ENCODE measurements at regions not wholly inside any gene's neighbourhood (a gene's known extent, or its start where the extent isn't known, plus 50 kb on each side); places are given as distances from the start of the nearest gene placed in this dataset.

DNA sequence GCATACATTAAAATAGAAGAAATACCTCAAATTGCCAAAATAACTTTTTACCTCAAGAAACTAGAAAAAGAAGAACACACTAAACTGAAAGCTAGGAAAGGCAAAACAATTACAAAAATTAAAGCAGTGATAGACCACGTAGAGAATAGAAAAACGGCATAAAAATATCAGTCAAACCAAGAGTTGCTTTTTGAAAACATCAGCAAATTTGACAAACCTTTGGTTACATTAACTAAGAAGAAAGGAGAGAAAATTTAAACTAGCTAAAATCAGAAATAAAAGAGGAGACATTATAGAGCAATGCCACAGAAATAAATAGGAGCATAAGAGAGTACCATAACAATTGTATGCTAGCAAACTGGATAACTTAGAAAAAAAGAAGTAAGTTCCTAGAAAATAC is 553.8 kb downstream of the CCER1 start:
- no peak for DNase-seq (ENCODE audit: low read depth in 2 of 2)

DNA sequence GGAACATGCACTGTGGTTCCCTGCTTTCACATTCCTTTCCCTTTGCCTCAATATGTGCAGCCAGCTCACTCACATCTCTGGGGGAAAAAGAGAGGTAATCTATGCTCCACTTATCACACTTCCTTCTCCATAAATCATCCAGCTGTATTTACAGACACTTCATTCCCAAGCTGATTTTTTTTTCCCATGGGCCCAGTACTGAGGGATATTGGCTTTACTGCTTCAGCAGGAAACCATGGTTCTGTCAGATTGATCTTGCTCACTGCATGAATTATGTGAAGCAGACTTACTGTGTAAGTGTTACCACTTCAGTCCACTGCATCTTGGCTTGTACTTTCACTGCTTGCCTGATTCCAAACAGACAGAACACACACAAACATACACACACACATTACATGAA is 555.6 kb downstream of the CCER1 start:
- no peak for DNase-seq (ENCODE audit: low read depth in 2 of 2)

DNA sequence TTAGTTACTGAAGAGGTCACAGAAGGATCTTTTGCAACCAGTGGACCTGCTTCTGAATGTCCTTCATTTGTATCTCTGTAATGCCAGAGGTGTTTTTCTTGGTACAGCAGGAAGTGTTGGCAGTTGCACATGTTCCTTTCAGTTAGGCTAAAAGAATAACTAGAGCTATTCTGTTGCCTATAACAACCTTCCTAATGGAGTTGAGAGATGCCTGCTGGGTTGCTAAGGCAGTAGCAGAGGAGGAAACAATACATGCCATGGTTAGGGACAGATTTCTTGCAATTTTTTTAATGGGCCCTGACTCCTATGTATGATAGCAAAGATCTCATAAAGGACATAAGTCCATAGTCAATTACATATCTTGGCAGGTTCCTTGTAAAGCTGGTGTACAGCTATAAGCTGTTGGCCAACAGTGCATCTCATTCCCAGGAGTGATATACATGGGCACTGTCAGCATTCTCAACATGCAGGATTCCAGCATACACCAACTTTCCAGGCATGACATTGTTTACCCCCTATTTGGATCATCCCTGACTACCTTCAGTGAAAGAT is 556.6 kb downstream of the CCER1 start:
- no peak for DNase-seq (ENCODE audit: low read depth in 2 of 2)

DNA sequence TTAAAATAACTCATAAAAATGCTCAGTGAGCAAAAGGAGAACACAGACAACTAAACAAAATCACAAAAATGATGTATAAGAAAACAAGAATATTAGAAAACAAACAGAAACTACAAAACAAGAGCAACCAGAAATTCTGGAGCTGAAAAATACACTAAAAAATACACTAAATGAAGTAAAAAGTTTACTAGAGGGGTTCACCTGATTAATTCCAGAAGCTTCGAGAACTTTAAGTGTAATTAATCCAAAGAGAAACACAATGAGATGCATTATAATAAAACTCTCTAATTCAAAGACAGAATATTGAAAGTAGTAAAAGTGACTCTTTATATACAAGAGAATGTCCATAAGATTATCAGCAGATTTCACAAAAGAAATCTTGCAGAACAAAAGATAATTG is 558.4 kb downstream of the CCER1 start:
- DNase-seq (ENCODE audit: low read depth in 2 of 2) = no peak

DNA sequence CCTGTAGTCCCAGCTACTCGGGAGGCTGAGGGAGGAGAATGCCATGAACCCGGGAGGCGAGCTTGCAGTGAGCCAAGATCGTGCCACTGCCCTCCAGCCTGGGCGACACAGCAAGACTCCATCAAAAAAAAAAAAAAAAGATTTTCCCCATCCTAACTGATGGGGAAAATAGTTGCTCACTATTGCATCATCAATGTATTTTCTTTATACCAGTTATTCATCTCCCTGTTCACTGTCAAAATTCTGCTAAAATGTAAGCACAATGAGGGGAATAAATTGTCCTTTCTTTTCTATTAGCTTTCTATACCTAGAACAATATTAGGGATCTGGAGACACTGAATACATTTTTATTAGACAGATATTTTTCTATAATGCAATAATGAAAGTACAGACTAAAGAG is 561.3 kb downstream of the CCER1 start:
- DNase-seq (ENCODE audit: low read depth in 2 of 2) = no peak

DNA sequence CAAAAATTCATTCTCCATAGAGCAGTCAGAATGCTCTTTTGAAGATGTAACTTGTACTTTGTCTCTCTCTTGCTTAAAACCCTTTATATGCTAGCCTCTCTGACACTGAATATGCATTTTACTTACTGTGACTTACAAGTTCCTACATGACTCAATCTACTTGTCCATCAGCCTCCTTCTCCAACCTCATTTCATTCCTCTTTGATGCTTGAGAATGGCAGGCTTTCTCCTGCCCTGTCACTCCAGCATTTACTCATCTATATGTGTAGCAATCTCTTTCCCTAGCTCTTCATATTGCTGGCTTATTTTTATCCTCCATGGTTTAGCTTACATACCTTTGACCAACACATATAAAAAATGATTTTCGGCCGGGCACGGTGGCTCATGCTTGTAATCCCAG is 561.9 kb downstream of the CCER1 start:
- no peak for DNase-seq (ENCODE audit: low read depth in 2 of 2)

DNA sequence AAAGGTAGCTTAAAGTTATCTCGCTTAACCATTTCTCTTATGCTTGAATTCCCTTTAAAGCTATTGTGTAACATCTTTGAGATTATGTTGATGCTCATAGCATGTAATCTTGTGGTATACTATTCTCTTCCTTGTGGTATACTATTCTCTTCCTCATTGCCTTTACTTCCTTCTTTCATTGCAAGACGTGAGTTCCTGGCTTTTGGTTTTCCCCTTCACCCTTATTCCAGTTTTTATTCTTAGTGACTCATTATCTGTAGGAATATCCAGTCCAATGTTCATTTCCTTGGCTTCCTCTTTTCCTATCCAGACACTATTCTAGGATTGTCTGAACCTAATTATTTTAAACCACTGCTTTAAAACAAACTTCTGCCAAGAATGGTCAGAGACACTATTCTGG is 564.0 kb downstream of the CCER1 start:
- DNase-seq (ENCODE audit: low read depth in 2 of 2) = no peak

DNA sequence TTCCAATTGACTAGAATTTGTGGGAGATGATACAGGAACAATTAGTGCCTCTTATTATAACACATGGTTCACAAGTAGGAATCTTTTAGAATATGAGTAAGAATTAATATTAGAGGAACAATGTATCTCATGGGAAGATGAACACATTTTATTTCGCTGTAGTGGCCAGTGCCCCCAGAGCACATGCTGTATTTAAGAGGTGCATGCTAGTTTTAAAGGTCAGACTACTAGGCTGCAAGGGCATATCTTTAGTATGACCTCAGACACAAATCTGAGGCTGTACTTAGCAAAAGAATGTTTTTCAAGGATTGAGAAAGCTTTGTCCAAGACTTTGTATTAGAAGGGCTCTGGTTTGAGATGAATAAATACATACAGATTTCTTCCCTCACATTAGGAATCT is 586.9 kb downstream of the CCER1 start:
- no peak for DNase-seq (ENCODE audit: low read depth in 2 of 2)

DNA sequence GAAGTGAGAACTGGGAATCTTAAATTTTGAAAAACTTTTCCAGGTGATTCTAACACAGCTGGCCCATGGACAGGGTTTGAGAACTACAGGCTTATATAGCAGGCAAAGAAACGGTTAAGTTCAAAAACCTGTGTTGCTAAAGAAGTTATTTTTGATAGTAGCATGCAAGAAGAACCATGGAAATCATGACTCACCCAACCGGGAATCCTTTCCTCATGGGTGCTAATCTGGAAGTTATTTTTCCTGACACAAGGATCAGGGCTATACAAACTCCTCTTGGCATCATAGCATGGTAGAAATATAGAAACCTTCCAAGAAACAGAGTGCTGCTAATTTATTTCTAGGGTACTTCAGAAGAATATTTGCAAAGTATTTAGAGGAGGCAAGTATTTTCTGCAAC is 588.7 kb downstream of the CCER1 start:
- no peak for DNase-seq (ENCODE audit: low read depth in 2 of 2)

DNA sequence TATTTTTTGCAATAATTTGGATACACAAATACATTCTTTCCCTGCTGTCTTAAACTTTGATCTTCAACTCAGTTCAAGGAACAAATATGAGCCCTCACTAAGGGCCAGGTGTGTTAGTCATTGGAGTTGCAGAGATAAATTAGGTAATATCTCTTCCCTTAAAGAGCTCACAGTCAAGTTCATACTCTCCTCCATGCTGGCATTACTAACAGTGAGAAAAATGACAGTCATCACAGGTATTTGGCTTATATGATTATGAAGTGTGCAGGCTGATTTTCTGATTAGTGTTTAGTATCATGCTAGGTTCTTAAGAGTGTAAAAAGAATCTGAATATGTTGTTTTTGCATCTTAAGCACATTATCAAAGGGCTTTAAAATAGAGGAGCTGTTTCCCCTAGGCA is 594.7 kb downstream of the CCER1 start:
- DNase-seq (ENCODE audit: low read depth in 2 of 2) = no peak

DNA sequence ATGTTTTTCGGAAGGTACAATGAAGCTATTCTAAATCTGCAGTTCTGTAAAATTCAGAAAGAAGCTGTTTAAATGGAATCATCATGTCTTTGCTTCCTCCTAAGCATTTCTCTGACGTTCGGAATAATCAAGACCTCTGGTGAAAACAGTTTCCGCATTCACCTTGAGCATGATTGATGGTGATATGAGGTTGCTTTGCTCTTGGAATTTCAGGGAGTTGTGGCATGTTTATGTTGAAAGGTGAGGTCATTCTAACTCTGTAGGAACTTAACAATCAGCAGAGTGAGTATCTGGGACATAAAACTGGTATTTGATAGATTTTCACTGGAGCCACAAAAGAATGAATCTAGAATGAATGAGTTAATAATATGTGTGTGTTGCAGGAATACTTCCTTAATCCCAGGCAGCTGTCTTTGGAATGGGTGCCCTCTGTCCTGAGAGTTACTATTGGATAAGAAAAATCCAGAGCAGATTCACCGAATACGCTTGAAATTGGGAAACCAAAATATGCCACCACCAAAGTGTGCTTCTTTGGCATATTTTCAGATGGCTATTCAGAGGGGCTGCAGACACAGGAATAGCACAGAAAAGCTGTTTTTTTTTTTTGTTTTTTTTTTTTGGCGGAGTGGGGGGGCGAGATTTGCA is 599.1 kb downstream of the CCER1 start:
- DNase-seq (ENCODE audit: low read depth in 2 of 2) = no peak

DNA sequence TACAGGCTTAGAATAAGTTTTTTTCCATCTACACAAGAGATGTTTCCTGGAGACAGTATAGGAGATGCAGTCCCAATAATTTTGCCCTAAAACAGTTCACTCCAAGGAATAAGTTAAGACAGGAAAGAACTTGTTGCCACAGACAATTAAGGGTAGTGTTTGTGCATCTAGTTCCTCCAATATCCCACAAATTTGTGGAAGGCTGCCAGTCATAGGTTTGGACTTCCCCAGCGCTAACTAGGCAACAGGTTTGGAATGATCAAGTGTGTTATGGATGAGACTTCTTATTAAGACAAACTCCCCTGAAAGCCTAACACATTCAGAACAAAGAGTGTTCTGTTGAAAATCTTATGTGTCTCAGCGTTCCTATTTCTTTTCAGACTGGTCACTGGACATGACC is 611.0 kb downstream of the CCER1 start:
- no peak for DNase-seq (ENCODE audit: low read depth in 2 of 2)

DNA sequence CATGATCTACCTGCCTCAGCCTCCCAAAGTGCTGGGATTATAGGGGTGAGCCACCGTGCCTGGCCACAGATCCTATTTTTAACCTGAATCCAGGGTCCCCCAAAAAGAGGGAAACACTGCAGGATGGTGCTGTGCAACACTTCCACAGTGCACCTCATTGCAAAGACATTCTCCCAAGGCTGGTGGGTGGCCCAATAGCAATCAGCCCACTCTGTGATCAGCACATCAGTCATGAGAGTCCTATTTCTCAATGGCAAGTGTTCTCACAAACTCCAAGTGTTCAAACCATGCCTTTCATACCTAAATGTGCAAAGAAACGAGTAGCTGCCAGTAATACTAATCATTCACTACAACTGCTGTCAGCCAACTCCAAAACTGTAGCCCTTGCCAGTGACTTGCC is 612.9 kb downstream of the CCER1 start:
- no peak for DNase-seq (ENCODE audit: low read depth in 2 of 2)

DNA sequence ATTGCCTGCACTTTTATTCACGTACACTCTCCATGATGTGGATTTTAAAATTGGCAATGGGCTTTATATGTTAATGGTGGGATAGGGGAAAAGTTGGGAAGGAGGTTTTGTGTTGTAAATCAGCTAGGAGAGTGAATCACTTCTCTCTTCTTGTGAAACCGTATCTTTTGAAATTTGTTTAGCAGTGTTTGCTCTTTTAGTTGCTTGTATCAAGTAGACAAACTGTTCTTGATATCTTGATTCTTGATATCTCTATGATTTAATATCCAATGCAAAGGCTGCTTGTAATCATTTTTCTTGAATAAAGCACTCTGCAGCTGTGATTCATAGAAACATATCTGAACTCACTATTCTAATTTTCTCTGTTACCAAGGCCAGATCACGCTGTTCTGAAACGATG is 615.1 kb downstream of the CCER1 start:
- no peak for DNase-seq (ENCODE audit: low read depth in 2 of 2)

DNA sequence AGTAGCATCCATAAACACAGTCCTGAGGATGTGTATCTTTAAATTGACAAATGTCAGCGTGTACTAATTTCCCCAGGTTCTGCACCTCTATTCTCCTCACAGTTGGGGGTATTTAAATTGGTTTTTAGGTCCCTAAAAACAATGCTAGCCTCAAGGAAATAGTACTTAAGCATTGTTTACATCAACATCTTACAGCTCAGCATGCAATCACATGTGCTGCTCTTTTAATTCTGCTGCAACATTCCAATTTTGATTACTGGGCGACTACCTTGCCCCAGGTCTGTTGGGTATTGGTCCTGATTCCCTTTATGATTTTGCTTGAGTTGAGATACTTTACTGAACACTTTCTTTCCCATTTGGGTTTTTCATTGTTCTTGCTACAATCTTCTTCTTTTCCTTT is 616.6 kb downstream of the CCER1 start:
- no peak for DNase-seq (ENCODE audit: low read depth in 2 of 2)

DNA sequence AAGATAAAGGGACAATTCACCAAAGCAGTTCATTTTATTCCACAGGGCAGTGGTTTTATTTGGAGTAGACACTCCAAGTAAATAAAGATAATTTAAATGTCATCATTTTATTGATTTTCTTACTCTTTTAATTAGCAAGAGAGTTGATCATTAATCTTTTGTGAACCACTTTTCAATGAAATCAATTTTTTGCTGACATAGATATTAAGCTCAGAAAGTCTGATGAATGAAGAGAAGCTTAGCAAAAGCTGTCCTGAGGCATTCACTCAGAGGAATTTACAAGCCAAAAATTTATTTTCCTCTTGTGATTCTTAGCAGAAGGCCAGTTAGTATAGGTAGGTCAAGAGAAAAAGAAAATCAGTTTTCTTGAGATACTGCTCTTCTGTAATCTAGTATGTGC is 618.0 kb downstream of the CCER1 start:
- DNase-seq (ENCODE audit: low read depth in 2 of 2) = no peak

DNA sequence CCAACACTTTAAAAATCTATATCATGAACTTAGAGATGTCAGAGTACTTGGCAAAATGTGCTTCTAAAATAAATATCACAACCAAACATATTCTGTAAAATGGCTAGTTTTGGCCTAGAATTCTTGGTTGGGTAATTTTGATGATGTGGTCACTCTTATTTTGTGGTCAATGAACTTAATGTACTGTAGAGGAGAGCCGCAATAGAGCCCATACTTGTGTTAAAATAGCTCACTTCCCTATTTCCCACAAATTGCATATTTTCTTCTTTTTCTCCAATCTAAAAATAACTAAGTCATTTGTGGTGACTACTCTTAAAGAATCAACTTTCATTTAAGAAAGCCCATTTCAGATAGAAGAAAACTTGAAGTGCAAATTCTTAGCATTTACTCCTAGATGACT is 619.4 kb downstream of the CCER1 start:
- DNase-seq (ENCODE audit: low read depth in 2 of 2) = no peak

DNA sequence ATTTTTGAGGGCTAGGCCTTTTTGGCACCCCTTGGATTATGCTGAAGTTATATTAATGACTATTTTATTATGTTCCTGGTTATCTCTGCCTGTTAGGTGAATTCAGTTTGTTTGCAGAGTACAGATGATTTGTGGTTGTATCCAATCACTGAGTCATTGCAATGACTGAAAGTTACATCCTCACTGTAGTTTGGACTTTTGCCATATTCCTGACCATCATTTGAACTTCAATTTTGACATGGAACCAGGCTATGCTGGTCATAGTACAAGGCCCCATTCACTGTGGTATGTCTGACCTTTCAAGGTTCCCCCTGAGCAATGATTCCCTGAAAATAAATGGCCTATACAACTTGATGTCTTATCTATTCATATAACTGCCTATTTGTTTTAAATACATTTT is 621.0 kb downstream of the CCER1 start:
- DNase-seq (ENCODE audit: low read depth in 2 of 2) = no peak

DNA sequence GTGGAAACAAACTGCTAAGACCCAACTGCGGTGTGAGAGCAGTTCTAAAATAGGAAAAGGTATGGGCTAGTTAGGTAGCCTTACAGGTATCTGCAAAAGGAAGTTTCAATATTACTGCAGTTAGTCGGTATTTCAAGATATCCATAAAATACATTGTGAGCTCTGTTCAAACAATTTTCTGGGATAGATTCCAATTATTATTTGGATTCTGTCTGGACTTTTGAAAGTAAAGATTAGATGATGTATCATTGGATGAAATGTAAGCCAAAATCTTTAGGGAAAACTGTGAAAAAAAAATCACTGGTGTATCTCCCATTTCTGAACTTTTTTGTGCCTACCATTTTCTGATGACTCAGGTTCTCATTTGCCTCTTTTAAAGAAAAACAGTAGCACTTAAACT is 621.6 kb downstream of the CCER1 start:
- DNase-seq (ENCODE audit: low read depth in 2 of 2) = no peak

DNA sequence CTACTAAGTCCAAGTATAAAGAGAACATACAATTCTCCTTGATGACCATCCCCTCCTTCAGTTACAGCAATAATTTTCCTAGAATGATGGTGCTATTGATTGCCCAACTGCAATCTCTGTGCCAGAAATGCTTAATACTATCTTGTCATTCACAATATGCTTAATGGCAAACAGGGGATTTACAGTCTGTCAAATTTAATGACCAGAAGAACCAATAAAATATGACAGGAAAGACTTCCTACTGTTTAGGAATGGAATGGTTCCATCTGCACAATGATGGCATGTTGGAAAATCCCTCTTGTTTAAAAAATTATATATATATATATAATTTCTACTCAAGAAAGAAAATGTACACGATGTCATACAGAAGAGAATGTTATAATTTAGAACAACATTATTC is 623.2 kb downstream of the CCER1 start:
- no peak for DNase-seq (ENCODE audit: low read depth in 2 of 2)

DNA sequence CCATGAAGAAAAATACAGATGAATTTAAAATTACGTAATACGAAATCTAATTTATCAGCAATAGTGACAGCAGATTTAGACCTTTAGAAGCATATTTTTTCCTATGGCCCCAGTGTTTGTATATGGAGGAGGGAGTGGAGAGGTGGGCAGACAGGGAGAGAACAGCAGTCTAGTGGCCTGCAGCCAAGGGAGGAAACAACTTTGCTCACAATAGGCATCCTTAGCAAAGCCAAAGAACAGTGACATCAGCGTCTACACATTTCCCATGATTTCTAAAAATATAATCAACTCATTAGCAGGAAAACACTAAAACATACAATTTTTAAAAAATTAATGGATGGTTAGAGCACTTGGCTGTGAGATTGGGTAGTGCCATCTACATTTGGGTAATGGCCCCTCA is 622.6 kb upstream of the ATP2B1 start:
- DNase-seq (ENCODE audit: low read depth in 2 of 2) = no peak

DNA sequence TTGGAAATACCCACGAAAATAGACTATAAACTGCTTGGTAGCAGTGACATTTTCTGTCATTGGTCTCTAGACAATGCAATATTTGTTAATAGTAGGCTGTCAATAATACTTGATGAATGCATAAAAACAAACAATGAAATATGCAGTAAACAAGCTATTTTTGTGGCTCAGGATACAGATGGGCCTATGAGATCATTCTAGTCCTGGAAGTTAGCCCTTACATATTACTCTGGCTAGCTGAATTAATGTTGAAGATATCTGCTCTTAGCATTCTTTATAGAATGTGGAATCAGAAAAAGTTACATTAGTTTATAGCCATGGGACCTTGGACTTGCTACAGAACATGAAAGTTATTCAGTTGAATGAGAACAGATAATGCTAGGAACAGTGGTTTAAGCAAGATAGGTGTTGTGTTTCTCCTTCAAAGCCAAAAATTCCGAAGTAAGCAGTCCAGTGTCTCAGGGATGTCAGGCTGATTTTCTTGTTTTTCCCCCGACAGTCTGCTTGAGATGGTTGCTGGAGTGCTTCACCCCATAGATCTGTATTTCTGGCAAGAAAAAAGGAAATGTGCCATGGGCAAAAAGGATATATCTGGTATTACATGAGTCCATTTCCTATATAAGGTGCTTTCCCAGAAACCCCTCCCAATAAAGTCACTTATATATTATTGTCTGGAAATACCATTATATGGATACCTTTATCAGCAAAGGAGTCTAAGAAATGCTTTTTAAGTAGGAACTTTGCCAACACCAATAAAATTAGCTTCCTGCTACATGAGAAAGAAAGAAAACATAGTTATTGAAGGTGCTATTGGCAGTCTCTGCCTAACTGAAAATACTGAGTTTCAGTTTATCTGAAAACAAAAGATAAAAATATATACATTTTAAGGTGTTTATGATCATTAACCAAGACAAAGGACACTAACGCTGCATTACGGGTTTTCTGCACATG is 619.4 kb upstream of the ATP2B1 start:
- DNase-seq (ENCODE audit: low read depth in 2 of 2) = no peak

DNA sequence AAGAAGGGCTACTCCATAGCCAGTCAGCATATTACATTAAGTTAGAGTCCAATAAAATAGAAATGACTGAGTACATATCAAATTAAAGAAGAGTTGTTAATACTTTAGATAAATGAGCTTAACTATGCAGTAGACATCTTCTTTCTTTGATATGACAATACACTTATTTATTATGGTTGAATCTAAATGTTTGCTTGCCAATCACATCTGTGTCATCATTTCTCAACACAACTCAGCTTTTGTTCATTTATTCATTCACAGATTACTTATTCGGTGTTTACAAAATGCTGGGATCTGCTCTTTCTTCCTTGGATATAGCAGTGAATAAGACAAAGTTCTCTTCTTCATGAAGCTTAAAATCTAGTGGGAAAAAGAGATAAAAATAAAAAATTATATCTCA is 614.6 kb upstream of the ATP2B1 start:
- no peak for DNase-seq (ENCODE audit: low read depth in 2 of 2)
